Stimulated activated CD4-positive, alpha-beta T cell treated with anti-CD3 and anti-CD28 coated beads, Interleukin-2, amount 100 ng/mL, for 24 hours (primary cell): ENCODE measurements at regions not wholly inside any gene's neighbourhood (a gene's known extent, or its start where the extent isn't known, plus 50 kb on each side); places are given as distances from the start of the nearest gene placed in this dataset.

Source experiments
- DNase-seq, 2 donors: peaks; one replicate each; pipeline ENCODE4 v3.0.0-alpha.2; 2020

DNA sequence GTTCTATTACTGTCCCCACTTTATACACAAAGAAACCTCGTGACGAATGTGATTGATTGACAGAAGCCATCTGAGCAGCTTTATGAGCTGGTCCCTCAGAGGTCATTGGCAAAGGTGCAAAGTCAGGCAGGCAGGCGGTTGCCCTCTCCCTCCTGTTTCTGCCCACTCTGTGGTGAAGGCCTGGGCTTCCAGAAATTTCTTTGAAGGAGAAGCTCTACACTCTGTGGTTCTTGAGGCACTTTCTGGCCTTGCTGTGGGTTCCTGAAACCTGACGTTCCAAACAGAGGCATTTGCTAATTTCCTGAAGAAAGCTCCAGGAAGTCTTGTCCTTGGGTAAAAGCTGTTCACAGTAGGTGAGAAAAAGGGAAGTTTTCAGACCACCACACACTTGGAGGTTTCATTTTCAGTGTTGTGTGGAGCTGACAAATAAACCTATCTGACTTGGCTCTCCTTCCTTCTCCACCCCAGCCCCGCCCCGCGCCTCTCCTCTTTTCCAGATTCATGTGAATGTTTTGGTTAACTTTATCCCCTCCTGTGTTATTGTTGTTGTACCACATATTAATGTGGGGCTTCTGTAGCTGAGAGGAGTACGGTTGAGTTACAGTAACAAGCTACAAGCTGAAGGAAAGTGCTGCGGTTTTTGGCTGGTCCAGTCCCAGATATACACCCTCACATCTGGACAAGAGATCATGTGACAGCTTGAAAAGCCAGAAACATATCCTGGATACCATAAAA is 274.1 kb downstream of the CLIC5 start:
- DNase-seq, result peak in 1 of 2 donors; percentile 43

DNA sequence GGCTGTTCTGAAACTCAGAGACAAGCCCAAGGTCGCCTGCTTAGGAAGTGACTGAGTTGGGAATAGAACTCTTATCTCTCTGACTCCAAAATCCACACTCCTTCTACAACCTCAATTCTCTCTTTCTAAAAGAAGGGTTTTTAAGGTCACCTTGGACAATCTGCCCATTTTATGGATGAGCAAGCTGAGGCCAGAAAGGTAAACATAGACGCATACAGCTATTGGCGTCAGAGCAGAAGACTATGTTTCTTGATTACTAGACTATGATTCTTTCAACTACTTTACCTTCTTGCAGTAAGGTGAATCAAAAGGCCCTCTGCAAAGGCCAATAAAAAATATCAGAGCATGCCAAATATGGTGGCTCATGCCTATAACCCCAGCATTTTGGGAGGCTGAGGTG is 276.6 kb downstream of the CLIC5 start:
- DNase-seq, result no peak

- no peak for DNase-seq
Measured at GRCh38 chr6:45738057-45738455, 277.6 kb downstream of the CLIC5 start.

DNA sequence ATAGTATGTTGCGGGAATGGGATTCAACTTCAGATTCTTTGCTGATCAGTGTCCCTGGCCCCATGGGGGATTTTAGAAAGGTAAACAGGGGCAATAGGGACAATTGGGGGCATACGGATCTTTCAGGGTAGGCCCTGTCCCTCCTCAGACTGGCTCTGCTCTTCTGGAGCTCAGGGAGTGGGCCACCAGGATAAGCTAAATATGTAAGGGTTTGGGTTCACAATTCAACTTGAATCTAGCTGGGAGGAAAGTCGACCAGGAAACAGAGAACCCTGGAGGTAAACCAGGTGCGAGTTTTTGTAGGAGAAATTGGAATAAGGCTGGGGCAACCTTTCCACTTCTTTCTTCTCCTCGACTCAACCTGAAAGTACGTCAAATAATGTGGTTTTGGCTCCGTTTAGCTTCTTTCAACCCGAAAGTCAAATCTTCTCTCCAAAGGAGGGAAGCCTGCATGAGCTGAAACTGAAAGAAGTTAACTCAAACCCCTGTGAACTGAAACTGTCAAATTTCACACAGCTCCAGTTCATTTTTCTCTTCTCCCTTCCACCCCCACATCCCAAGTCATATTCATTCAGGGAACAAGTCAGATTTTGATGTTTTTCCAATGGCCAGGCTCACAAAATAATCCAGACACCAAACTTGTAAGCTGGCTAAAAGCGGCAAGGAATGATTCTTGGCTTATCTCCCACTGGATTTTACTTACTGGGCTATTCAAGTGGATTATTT is 278.2 kb downstream of the CLIC5 start:
- no peak for DNase-seq

GRCh38 chr6:45736134-45736533 is 279.5 kb downstream of the CLIC5 start:
- DNase-seq, result peak in 1 of 2 donors; percentile 26

GRCh38 chr6:45732731-45733130 is 282.9 kb downstream of the CLIC5 start:
- DNase-seq, result no peak

DNA sequence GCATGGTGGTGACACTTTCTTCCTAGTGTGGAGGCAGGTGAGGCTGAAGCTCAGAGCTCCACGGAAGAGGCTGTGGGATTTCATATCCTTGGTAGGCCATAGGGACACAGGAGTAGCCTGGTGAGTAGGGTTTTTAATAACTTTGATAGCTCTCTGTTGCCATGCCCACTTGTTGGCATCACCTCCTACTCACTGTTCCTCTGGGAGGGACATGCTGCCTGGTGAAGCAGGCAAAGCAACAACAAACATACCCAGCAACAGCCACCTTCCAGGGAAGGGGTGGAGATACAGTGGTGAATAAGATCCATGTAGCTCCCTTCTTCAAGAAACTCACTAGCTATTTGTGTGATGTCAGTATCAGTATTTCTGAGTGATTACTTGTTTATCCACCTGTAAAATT is 285.4 kb downstream of the CLIC5 start:
- DNase-seq, result no peak

GRCh38 chr6:45728674-45729073 is 287.0 kb downstream of the CLIC5 start:
- no peak for DNase-seq

GRCh38 chr6:45727819-45728449 is 287.7 kb downstream of the CLIC5 start:
- DNase-seq, result no peak

GRCh38 chr6:45727228-45727627 is 288.4 kb downstream of the CLIC5 start:
- no peak for DNase-seq

- no peak for DNase-seq
Measured at GRCh38 chr6:45726444-45726843, 289.2 kb downstream of the CLIC5 start.

- DNase-seq, result no peak
Measured at GRCh38 chr6:45724511-45724910, 291.1 kb downstream of the CLIC5 start.

- DNase-seq, result no peak
Measured at GRCh38 chr6:45724027-45724426, 291.6 kb downstream of the CLIC5 start.

DNA sequence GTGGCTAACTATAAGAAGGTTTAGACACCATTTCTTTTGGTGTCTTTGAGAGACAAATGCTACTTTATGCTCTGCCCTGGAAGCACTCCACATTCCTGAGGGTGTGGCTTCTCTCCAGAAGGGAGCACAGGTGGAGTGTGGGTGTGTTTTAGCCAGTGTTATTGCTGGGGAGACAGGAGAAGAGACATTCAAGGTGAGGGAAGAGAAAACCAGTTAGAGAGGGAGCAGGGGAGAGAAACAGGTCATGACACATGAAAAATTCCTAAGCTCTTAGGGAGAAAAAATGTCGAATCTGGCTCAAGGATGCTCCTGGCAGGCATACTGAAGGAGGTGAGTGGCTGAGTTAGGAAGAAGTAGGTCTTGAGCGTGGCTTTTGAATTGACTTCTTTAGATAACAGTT is 292.8 kb downstream of the CLIC5 start:
- no peak for DNase-seq

DNA sequence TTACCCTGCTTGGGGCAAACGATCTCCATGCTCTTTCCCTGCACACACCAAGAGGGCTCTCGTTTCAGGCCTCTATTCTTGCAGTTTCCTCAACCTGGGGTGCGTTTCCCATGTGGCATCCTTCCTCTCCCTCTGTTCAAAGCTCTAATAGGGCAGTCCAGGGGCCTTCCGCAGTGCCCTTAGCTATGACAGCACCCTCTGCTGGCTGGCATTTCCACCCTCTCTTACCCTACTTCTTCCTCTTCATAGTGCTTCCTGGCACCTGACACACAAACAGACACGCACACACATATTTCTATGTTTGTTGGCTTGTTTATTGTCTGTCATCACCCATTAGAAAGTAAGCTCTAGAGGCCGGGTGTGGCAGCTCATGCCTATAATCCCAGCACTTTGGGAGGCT is 294.0 kb downstream of the CLIC5 start:
- DNase-seq, result no peak

DNA sequence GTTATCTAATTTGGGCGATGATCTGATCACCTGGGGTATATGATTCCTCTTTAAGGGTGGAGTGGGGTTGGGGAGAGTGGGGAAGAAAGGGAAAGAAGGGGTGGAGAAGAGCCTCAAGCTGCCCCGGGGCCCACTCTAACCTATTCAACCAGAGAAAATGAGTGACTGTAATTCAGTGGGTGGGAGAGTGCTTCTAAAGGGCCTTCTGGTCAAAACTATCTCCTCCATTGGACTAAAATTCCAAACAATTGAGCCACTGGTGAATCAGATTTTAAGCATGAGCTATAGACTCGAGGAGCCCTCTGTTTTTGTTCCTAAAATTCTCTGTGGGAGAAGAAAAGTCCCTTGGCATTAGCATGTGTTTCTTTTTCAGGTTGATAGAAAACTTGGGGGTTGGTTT is 296.8 kb downstream of the CLIC5 start:
- no peak for DNase-seq

DNA sequence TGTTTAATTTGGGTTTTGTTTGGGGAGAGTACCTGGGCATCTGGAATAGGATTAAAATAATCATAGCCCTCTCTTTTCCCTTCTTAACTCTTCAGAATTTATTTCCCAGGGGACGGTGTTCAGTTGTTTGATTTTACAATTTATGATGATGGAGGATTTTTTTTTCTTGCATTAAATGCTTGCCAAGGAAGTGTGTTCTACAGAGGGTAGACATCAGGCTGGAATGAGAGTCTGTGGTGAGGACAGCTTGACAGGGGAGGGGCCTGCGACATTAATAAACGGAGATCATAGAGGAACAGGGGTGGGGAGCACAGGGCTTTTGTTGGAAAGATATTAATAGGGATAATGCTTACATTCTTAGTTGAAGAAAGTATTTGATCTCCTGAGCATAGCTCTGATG is 297.5 kb downstream of the CLIC5 start:
- no peak for DNase-seq

- no peak for DNase-seq
Measured at GRCh38 chr6:45717715-45718114, 297.9 kb downstream of the CLIC5 start.

DNA sequence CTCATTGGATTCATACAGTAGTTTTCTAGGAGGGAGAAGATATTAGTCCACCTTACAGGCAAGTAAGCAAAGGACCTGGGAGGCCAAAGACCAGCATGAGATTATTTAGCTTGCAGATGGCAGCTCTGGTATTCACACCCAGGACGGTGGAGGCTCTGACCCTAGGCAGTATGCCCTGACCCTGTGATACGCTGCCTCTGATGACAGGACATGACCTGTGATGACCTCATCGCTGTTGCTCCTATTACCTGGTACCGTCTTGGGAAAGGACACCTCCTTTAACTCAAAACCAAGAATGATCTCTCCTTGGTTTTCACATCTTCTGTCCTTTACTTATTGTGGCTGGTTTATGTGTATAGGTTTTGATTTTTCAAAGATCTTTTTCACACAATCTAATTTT is 298.6 kb downstream of the CLIC5 start:
- DNase-seq, result no peak

DNA sequence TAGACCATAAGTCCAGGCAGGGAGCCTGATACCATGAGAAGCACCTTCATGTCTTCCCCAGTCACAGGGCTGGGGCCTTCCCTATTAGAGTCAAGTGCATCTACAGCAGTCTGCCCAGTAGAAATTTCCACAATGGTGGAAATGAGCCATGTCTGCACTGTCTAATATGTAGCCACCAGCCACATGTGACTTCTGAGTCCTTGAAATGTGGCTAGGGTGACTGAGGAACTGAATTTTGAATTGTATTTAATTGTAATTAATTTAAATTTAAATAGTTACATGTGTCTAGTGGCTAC is 300.2 kb downstream of the CLIC5 start:
- DNase-seq, result no peak

- DNase-seq, result peak in 1 of 2 donors; percentile 46
Measured at GRCh38 chr6:45714741-45715507, 300.7 kb downstream of the CLIC5 start.

DNA sequence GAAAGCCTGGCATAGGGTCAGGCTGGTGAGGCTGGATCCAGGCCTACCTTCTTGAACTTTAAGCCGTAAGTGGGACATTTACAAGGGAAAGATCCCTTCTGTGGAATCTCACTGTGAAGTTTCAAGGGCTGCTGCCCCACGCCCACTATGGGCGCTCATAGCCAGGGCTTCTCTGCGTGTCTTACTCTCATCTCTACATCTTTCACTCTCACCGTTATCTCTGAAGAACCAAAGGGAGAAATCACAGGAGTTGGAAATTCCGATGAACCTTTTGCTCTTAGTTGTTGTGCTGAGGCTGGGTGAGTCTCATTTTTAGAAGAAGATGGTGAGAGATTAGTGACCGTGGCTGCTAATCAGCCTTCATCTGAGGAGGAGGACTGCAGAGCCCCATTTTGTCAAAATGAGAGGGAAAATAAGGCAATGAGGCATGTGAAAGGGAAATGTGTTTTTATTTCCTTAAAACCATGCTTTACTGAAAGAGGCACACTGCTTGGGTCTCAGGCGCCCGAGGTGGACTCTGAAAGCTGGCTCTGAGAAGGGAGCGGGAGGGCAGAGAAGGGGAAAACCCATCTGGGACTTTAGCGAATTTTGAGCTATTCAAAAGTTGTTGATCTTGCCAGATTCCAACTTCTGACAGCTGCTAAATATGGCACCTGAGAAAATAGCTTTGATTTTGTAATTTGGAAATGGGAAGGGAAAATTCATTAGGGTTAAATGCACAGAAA is 301.5 kb downstream of the CLIC5 start:
- peak; percentile 41 to 61 for DNase-seq
